ENCODE measurements at regions not wholly inside any gene's neighbourhood (a gene's known extent, or its start where the extent isn't known, plus 50 kb on each side); places are given as distances from the start of the nearest gene placed in this dataset.

- in situ Hi-C loops (cut with HindIII; ENCODE audit: low pct_ligation_motif_present, low sequenced_read_pairs) = no loop called here
- Histone ChIP-seq H3K27ac (no peak overlapping the region), H3K36me3 (replicated peaks) (no peaks in the 10 kb centered on the region), H3K27me3 (replicated peaks) (no peaks in the 10 kb centered on the region), H3K4me3 (ENCODE audit: low read depth, low read length) (no peak overlapping the region)
- DNase-seq = no peak
- TF ChIP-seq, protein P1, sequence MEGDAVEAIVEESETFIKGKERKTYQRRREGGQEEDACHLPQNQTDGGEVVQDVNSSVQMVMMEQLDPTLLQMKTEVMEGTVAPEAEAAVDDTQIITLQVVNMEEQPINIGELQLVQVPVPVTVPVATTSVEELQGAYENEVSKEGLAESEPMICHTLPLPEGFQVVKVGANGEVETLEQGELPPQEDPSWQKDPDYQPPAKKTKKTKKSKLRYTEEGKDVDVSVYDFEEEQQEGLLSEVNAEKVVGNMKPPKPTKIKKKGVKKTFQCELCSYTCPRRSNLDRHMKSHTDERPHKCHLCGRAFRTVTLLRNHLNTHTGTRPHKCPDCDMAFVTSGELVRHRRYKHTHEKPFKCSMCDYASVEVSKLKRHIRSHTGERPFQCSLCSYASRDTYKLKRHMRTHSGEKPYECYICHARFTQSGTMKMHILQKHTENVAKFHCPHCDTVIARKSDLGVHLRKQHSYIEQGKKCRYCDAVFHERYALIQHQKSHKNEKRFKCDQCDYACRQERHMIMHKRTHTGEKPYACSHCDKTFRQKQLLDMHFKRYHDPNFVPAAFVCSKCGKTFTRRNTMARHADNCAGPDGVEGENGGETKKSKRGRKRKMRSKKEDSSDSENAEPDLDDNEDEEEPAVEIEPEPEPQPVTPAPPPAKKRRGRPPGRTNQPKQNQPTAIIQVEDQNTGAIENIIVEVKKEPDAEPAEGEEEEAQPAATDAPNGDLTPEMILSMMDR (IDR thresholded peaks at IDR 0.05; ENCODE audit: low read depth, low read length, missing control alignments) = no peak
Measured at GRCh38 chr2:35356332-35356731, 999.2 kb upstream of the CRIM1 start.

DNA sequence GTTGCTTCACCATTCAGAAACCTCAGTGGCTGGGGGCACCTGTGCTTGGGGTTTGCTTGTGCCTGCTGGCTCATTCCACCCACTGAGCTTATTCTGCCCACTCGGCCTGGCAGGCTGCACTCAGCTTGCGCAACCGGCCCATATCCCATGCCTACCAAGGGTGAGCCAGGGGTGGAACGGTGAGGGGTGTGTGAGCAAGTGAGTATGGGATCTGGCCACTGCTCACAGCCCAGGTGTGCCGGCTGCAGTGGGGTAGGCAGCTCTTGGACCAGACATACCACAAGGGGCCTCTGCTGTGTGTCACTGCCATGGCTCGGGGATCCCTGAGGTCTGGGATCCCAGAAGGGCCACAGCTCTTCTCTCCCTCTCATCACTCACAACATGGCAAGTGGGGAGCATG lies 1000.5 kb upstream of the CRIM1 start:
- Histone ChIP-seq H3K36me3 (replicated peaks) (no peaks in the 10 kb centered on the region), H3K27me3 (replicated peaks) (no peaks in the 10 kb centered on the region), H3K27ac (no peak overlapping the region), H3K4me3 (ENCODE audit: low read depth, low read length) (no peak overlapping the region)
- no peak for DNase-seq
- TF ChIP-seq, protein P1 (IDR thresholded peaks at IDR 0.05; ENCODE audit: low read depth, low read length, missing control alignments) = no peak
- in situ Hi-C loops (cut with HindIII; ENCODE audit: low pct_ligation_motif_present, low sequenced_read_pairs) = no loop called here

GRCh38 chr2:35347561-35347960 lies 1008.0 kb upstream of the CRIM1 start:
- Histone ChIP-seq H3K27me3 (replicated peaks) (no peaks in the 10 kb centered on the region), H3K36me3 (replicated peaks) (no peaks in the 10 kb centered on the region), H3K4me3 (ENCODE audit: low read depth, low read length) (no peak overlapping the region), H3K27ac (no peak overlapping the region)
- in situ Hi-C loops (cut with HindIII; ENCODE audit: low pct_ligation_motif_present, low sequenced_read_pairs) = no loop called here
- no peak for DNase-seq
- TF ChIP-seq, protein P1 (IDR thresholded peaks at IDR 0.05; ENCODE audit: low read depth, low read length, missing control alignments) = no peak

DNA sequence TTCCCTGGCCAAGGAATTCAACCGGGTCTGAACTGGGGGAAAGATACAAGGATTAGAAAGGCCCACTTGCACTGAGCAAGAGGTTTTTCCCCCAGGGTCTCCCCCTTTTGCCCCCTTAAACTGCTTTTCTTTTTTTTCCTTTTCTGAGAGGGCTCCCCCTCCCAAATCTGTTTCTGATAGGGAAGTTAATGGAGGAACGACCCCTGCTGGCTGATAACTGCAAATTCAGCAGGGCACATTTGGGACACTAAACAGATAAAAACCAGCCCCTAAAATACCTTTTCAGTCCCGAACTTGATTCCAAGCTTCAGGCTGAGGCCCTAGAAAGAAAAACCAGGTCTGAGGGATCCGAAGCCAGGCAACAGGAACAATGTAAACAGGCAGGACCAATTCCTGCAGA lies 1012.4 kb upstream of the CRIM1 start:
- Histone ChIP-seq H3K27me3 (replicated peaks) (no peaks in the 10 kb centered on the region), H3K4me3 (ENCODE audit: low read depth, low read length) (no peak overlapping the region), H3K36me3 (replicated peaks) (no peaks in the 10 kb centered on the region), H3K27ac (no peak overlapping the region)
- TF ChIP-seq, protein P1 (IDR thresholded peaks at IDR 0.05; ENCODE audit: low read depth, low read length, missing control alignments) = peak; percentile 26
- in situ Hi-C loops (cut with HindIII; ENCODE audit: low pct_ligation_motif_present, low sequenced_read_pairs) = no loop called here
- no peak for DNase-seq

DNA sequence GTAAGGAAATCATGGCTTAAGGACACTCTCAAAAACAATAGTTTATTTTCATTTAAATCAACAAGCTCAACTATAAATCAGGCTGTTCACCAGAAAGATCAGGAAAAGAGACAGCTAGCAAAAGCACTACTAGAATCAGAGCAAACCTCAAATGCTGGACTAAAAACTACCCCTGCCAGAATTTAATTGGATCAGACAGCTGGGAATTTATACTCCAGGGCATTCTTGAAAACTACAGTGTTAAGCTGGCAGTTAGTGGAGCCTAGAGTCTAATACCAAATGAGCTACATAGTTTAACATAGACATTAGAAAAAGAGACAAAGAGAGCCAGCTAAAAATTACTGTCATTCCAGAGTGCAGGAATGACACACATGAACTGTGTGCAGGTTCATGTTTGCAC lies 1016.4 kb upstream of the CRIM1 start:
- in situ Hi-C loops (cut with HindIII; ENCODE audit: low pct_ligation_motif_present, low sequenced_read_pairs) = no loop called here
- TF ChIP-seq, protein P1 (IDR thresholded peaks at IDR 0.05; ENCODE audit: low read depth, low read length, missing control alignments) = no peak
- Histone ChIP-seq H3K27ac (no peak overlapping the region), H3K36me3 (replicated peaks) (no peaks in the 10 kb centered on the region), H3K27me3 (replicated peaks) (no peaks in the 10 kb centered on the region), H3K4me3 (ENCODE audit: low read depth, low read length) (no peak overlapping the region)
- no peak for DNase-seq

DNA sequence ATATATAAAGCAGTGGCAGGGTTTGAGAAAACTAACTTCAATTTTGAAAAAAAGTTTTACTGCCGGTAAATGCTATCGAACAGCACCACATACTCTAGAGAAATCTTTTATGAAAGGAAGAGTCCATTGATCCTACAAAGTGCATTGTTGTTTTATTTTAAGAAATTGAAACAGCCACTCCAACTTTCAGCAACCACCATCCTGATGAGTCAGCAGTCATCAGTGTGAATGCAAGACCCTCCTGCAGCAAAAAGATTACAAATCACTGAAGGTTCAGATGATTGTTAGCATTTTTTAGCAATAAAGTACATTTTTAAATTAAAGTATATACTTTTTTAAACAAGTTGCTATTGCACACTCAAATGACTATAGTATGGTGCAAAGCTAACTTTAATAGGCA lies 1017.7 kb upstream of the CRIM1 start:
- DNase-seq = no peak
- Histone ChIP-seq H3K36me3 (replicated peaks) (no peaks in the 10 kb centered on the region), H3K27me3 (replicated peaks) (no peaks in the 10 kb centered on the region), H3K4me3 (ENCODE audit: low read depth, low read length) (no peak overlapping the region), H3K27ac (no peak overlapping the region)
- TF ChIP-seq, protein P1 (IDR thresholded peaks at IDR 0.05; ENCODE audit: low read depth, low read length, missing control alignments) = no peak
- in situ Hi-C loops (cut with HindIII; ENCODE audit: low pct_ligation_motif_present, low sequenced_read_pairs) = no loop called here

All from brain microvascular endothelial cell (primary cell).